Neural progenitor cell (in vitro differentiated cells): ENCODE measurements at regions not wholly inside any gene's neighbourhood (a gene's known extent, or its start where the extent isn't known, plus 50 kb on each side); places are given as distances from the start of the nearest gene placed in this dataset.
"Not testable (repeated sequence)": the region's sequence is repeated elsewhere in the genome, so short reads cannot be mapped to it uniquely, and the experiment has no call there.

Experiments used
- DNase-seq: peaks from one replicate; pipeline ENCODE4 v3.0.0-alpha.2; 2016; ENCODE audit warnings: low spot score
- H2AFZ ChIP-seq: fragments of 200-600 bp; sonication (generic); replicated peaks from 2 replicates; pipeline ENCODE4 v1.6.1; 2016; ENCODE audit warnings: antibody characterized with exemption
- H3F3A ChIP-seq: fragments of 200-600 bp; sonication (generic); 2 replicates; pipeline ENCODE4 v1.6.1; 2016; ENCODE audit warnings: antibody characterized with exemption, low read depth
- H3K27ac ChIP-seq: fragments of 200-600 bp; sonication (generic); 2 replicates; pipeline ENCODE4 v1.5.1; 2016; ENCODE audit warnings: mild to moderate bottlenecking
- H3K27me3 ChIP-seq: fragments of 200-600 bp; sonication (generic); 2 replicates; pipeline ENCODE4 v1.6.1; 2016; ENCODE audit warnings: mild to moderate bottlenecking, moderate library complexity
- H3K36me3 ChIP-seq: fragments of 200-600 bp; sonication (generic); 2 replicates; pipeline ENCODE4 v1.5.1; 2016
- H3K4me1 ChIP-seq: fragments of 200-600 bp; sonication (generic); 2 replicates; pipeline ENCODE4 v1.6.1; 2016; ENCODE audit warnings: mixed run types
- H3K4me2 ChIP-seq: fragments of 200-600 bp; sonication (generic); 2 replicates; pipeline ENCODE4 v1.6.1; 2016
- H3K4me3 ChIP-seq: fragments of 200-600 bp; sonication (generic); 2 replicates; pipeline ENCODE4 v1.5.1; 2016
- H3K79me2 ChIP-seq: fragments of 200-600 bp; sonication (generic); 2 replicates; pipeline ENCODE4 v1.6.1; 2016; ENCODE audit warnings: low read depth
- H3K9ac ChIP-seq: fragments of 200-600 bp; sonication (generic); 2 replicates; pipeline ENCODE4 v1.6.1; 2016
- H3K9me3 ChIP-seq: fragments of 200-600 bp; sonication (generic); 2 replicates; pipeline ENCODE4 v1.5.1; 2016; ENCODE audit warnings: low read depth
- H4K20me1 ChIP-seq: fragments of 200-600 bp; sonication (generic); 2 replicates; pipeline ENCODE4 v1.6.1; 2016; ENCODE audit warnings: low read depth
- H3K27ac Mint-ChIP-seq: 3 replicates; pipeline ENCODE4 v1.8.0; 2021; ENCODE audit warnings: mixed read lengths
- H3K27me3 Mint-ChIP-seq: 2 replicates; pipeline ENCODE4 v1.8.0; 2022; ENCODE audit warnings: low read depth, mild to moderate bottlenecking, inconsistent platforms, moderate library complexity, mixed read lengths; ENCODE audit not compliant: insufficient read depth
- H3K36me3 Mint-ChIP-seq: 3 replicates; pipeline ENCODE4 v1.8.0; 2021; ENCODE audit warnings: mixed read lengths
- H3K4me1 Mint-ChIP-seq: 3 replicates; pipeline ENCODE4 v1.8.0; 2021; ENCODE audit warnings: mixed read lengths
- H3K4me3 Mint-ChIP-seq: 3 replicates; pipeline ENCODE4 v1.8.0; 2021; ENCODE audit warnings: mild to moderate bottlenecking, moderate library complexity, mixed read lengths
- H3K9me3 Mint-ChIP-seq: 3 replicates; pipeline ENCODE4 v1.8.0; 2020; ENCODE audit warnings: mixed read lengths
- CTCF ChIP-seq: fragments of 200-600 bp; sonication (generic); IDR thresholded peaks from 2 replicates; pipeline ENCODE4 v1.5.1; 2017; ENCODE audit warnings: antibody characterized with exemption, mild to moderate bottlenecking
- EZH2 ChIP-seq: fragments of 200-600 bp; sonication (generic); IDR thresholded peaks from 2 replicates; pipeline ENCODE4 v1.6.1; 2017; ENCODE audit warnings: antibody characterized with exemption, mild to moderate bottlenecking, moderate library complexity
- EZH2phosphoT487 ChIP-seq: fragments of 200-600 bp; sonication (generic); IDR thresholded peaks from 2 replicates; pipeline ENCODE4 v1.6.1; 2017; ENCODE audit warnings: antibody characterized with exemption

- Mint-ChIP-seq H3K9me3 (peaks cover 6% of the 10 kb centered on the region), H3K27me3 (peaks cover 3% of the 10 kb centered on the region), H3K4me3 (no peak overlapping the region), H3K27ac (no peak overlapping the region), H3K4me1 (peaks cover 41% of the 10 kb centered on the region), H3K36me3 (peaks cover 4% of the 10 kb centered on the region)
- no peaks in the 10 kb centered on the region for H3K9me3 ChIP-seq
- no peak for DNase-seq
- H3K4me2 ChIP-seq = no peak overlapping the region
- no peak overlapping the region for H3K9ac ChIP-seq
- H3K36me3 ChIP-seq = no peaks in the 10 kb centered on the region
- H2AFZ ChIP-seq = no peak overlapping the region
- H3K27me3 ChIP-seq = peaks cover under 1% of the 10 kb centered on the region
- H3K79me2 ChIP-seq = no peaks in the 10 kb centered on the region
- H4K20me1 ChIP-seq = peaks cover 9% of the 10 kb centered on the region
- peaks cover 34% of the 10 kb centered on the region for H3F3A ChIP-seq
- H3K4me3 ChIP-seq = no peak overlapping the region
- peaks cover 14% of the 10 kb centered on the region for H3K4me1 ChIP-seq
- H3K27ac ChIP-seq = no peak overlapping the region
- TF ChIP-seq EZH2phosphoT487 (no peak), EZH2 (no peak), CTCF (no peak)
Measured at GRCh38 chr4:4647041-4647440, 105.2 kb upstream of the STX18 start.

DNA sequence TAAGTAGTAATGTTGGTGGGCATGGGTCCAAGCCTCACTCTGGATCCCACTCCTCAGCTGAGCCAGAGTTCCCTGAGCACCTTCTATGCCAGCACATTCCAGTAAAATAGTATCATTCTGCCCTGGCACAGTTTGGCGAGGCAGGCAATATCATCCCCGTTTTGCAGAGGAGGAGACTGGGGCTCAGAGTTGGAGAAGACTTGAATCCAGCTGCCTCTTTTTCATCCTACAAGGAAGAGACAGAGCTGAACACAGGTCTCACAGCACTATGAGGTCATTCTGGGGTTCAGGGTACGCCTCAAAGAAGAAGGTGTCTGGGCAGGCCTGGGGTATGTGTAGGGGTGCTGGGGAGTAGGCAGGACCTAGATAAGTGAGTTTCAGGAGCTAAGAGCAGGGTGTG is 103.9 kb upstream of the STX18 start:
- Mint-ChIP-seq H3K27me3 (peaks cover 8% of the 10 kb centered on the region), H3K4me1 (peaks cover 48% of the 10 kb centered on the region), H3K36me3 (peaks cover 4% of the 10 kb centered on the region), H3K9me3 (peaks cover 6% of the 10 kb centered on the region), H3K4me3 (no peak overlapping the region), H3K27ac (peak overlapping the region; percentile 94)
- no peaks in the 10 kb centered on the region for H3K79me2 ChIP-seq
- H3K9ac ChIP-seq = no peak overlapping the region
- peaks cover 34% of the 10 kb centered on the region for H3F3A ChIP-seq
- H2AFZ ChIP-seq = no peak overlapping the region
- DNase-seq = no peak
- TF ChIP-seq CTCF = no peak
- no peak for TF ChIP-seq EZH2
- no peak for TF ChIP-seq EZH2phosphoT487
- H3K4me3 ChIP-seq = no peak overlapping the region
- H3K4me2 ChIP-seq = no peak overlapping the region
- no peaks in the 10 kb centered on the region for H3K9me3 ChIP-seq
- peaks cover 23% of the 10 kb centered on the region for H3K4me1 ChIP-seq
- peaks cover 5% of the 10 kb centered on the region for H3K27me3 ChIP-seq
- H4K20me1 ChIP-seq = peaks cover 21% of the 10 kb centered on the region
- H3K27ac ChIP-seq = no peak overlapping the region
- no peaks in the 10 kb centered on the region for H3K36me3 ChIP-seq

GRCh38 chr4:4644277-4644676 is 102.4 kb upstream of the STX18 start:
- H3K27me3 Mint-ChIP-seq, H3K4me3 Mint-ChIP-seq, H3K27me3 ChIP-seq, H3K36me3 ChIP-seq, H3K9me3 ChIP-seq, DNase-seq, H3K4me2 ChIP-seq, H3K9ac ChIP-seq, H2AFZ ChIP-seq, H3K79me2 ChIP-seq, H3K27ac ChIP-seq, H3K27ac Mint-ChIP-seq, H3K36me3 Mint-ChIP-seq, H3K9me3 Mint-ChIP-seq, H3K4me3 ChIP-seq: not testable (repeated sequence)
- H3K4me1 Mint-ChIP-seq = peaks cover 59% of the 10 kb centered on the region
- H3K4me1 ChIP-seq = peaks cover 26% of the 10 kb centered on the region
- peaks cover 21% of the 10 kb centered on the region for H4K20me1 ChIP-seq
- peaks cover 44% of the 10 kb centered on the region for H3F3A ChIP-seq

DNA sequence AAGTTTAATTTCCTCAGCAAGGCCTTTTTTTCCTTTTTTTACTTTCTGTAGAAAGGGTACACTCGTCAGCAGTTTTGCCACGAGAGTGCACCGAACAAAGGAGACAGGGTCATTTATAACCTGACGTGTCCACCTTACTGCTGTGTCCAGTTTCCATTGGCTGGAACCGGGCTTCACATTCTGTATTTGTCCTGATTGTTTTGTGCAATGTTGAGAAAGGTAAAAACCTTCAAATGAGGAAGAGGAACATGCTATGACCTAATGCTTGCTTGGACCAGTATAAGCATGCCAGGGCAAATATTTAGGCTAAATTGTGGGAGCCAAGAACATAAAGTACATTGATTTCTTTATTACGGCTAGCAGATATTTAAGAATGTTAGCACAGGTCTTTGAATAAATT is 101.9 kb upstream of the STX18 start:
- not testable (repeated sequence) for H3K4me3 ChIP-seq, H3K4me3 Mint-ChIP-seq, H3K36me3 ChIP-seq, H3K9me3 ChIP-seq, H3K27ac ChIP-seq, H3K27me3 Mint-ChIP-seq, H3K79me2 ChIP-seq, H3K9ac ChIP-seq, DNase-seq, H3K4me2 ChIP-seq, H3K27ac Mint-ChIP-seq, H3K36me3 Mint-ChIP-seq, H3K27me3 ChIP-seq, H3K9me3 Mint-ChIP-seq, H2AFZ ChIP-seq
- Histone ChIP-seq H3F3A (peaks cover 44% of the 10 kb centered on the region), H3K4me1 (peaks cover 26% of the 10 kb centered on the region), H4K20me1 (peaks cover 21% of the 10 kb centered on the region)
- H3K4me1 Mint-ChIP-seq = peaks cover 64% of the 10 kb centered on the region
